AG04450 (cell line): ENCODE measurements at regions not wholly inside any gene's neighbourhood (a gene's known extent, or its start where the extent isn't known, plus 50 kb on each side); places are given as distances from the start of the nearest gene placed in this dataset.
A peak's percentile ranks its signal among the peaks of the same experiment; 100 is the strongest.

ENCODE experiments used
- CTCF ChIA-PET: fragments of 300-600, 350-600 bp; formaldehyde crosslinking; extraction: SDS; loops from one replicate; lab custom pipeline; 2022; ENCODE audit warnings: antibody characterized with exemption, inconsistent platforms; lab: Charles Lee
- POLR2A ChIA-PET: fragments of 350-600 bp; formaldehyde crosslinking; extraction: SDS; loops from one replicate; lab custom pipeline; 2021; ENCODE audit warnings: antibody characterized with exemption, inconsistent platforms; lab: Yijun Ruan, JAX
- DNase-seq: peaks from one replicate; pipeline ENCODE4 v3.0.0-alpha.2; 2011; ENCODE audit warnings: low read depth, low spot score
- H3K27ac ChIP-seq: one replicate; pipeline ENCODE4 v1.5.1; 2012; ENCODE audit warnings: low read depth, low read length, control low read depth
- H3K27me3 ChIP-seq: one replicate; pipeline ENCODE4 v1.6.0; 2012; ENCODE audit warnings: low read length; ENCODE audit not compliant: control insufficient read depth, insufficient read depth
- H3K4me3 ChIP-seq: 2 replicates; pipeline ENCODE4 v1.5.1; 2011; ENCODE audit warnings: mild to moderate bottlenecking, low read depth, low read length, control low read depth
- H3K9me3 ChIP-seq: 2 replicates; pipeline ENCODE4 v1.5.1; 2012; ENCODE audit warnings: low read length; ENCODE audit not compliant: control insufficient read depth, insufficient read depth
- CTCF ChIP-seq: IDR thresholded peaks from 2 replicates; pipeline ENCODE4 v1.5.1; 2011; ENCODE audit warnings: low read depth, low read length, control low read depth, inconsistent platforms

GRCh38 chr15:46129145-46129544, 494.3 kb downstream of the SQOR start:
- Histone ChIP-seq H3K9me3 (peaks cover 10% of the 10 kb centered on the region), H3K4me3 (no peak overlapping the region), H3K27ac (no peak overlapping the region), H3K27me3 (no peaks in the 10 kb centered on the region)
- CTCF ChIA-PET = no interaction called here
- DNase-seq = peak; percentile 6
- POLR2A ChIA-PET = no interaction called here
- no peak for TF ChIP-seq CTCF

- no peak for DNase-seq
- Histone ChIP-seq H3K27ac (no peak overlapping the region), H3K4me3 (no peak overlapping the region), H3K9me3 (peaks cover 14% of the 10 kb centered on the region), H3K27me3 (no peaks in the 10 kb centered on the region)
- no peak for TF ChIP-seq CTCF
- ChIA-PET CTCF (no interaction called here), POLR2A (no interaction called here)
These were observed 497.0 kb downstream of the SQOR start for GRCh38 chr15:46131876-46132275.

GRCh38 chr15:46137443-46137842, 502.6 kb downstream of the SQOR start:
- ChIA-PET CTCF (no interaction called here), POLR2A (no interaction called here)
- Histone ChIP-seq H3K9me3 (peaks cover 6% of the 10 kb centered on the region), H3K27ac (no peak overlapping the region), H3K4me3 (no peak overlapping the region), H3K27me3 (no peaks in the 10 kb centered on the region)
- no peak for DNase-seq
- no peak for TF ChIP-seq CTCF

GRCh38 chr15:46146002-46146401, 511.2 kb downstream of the SQOR start:
- DNase-seq = no peak
- TF ChIP-seq CTCF = no peak
- H3K9me3 ChIP-seq = peaks cover 16% of the 10 kb centered on the region
- H3K27ac ChIP-seq = no peak overlapping the region
- no peaks in the 10 kb centered on the region for H3K27me3 ChIP-seq
- no peak overlapping the region for H3K4me3 ChIP-seq
- ChIA-PET CTCF (no interaction called here), POLR2A (no interaction called here)

- no peak for TF ChIP-seq CTCF
- Histone ChIP-seq H3K27ac (no peak overlapping the region), H3K4me3 (no peak overlapping the region), H3K9me3 (peaks cover 16% of the 10 kb centered on the region), H3K27me3 (no peaks in the 10 kb centered on the region)
- POLR2A ChIA-PET = no interaction called here
- DNase-seq = no peak
- CTCF ChIA-PET = no interaction called here
These were observed 512.1 kb downstream of the SQOR start for GRCh38 chr15:46146915-46147314.
